Astrocyte (in vitro differentiated cells and primary cell): ENCODE measurements at regions not wholly inside any gene's neighbourhood (a gene's known extent, or its start where the extent isn't known, plus 50 kb on each side); places are given as distances from the start of the nearest gene placed in this dataset.

ENCODE experiments used
- CTCF ChIP-seq: IDR thresholded peaks from 2 replicates; pipeline ENCODE4 v1.5.1; 2011; ENCODE audit warnings: low read depth, mild to moderate bottlenecking, inconsistent platforms, low read length, moderate library complexity; ENCODE audit not compliant: insufficient read depth
- EZH2 ChIP-seq: IDR thresholded peaks from 2 replicates; pipeline ENCODE4 v1.6.1; 2012; ENCODE audit warnings: mild to moderate bottlenecking, low read length, inconsistent platforms; ENCODE audit not compliant: insufficient read depth

- TF ChIP-seq CTCF (no peak), EZH2 (no peak)
These were observed 213.7 kb upstream of the GAP43 start for GRCh38 chr3:115409596-115409995.
